Fibroblast of skin of left biceps (primary cell): ENCODE measurements at regions not wholly inside any gene's neighbourhood (a gene's known extent, or its start where the extent isn't known, plus 50 kb on each side); places are given as distances from the start of the nearest gene placed in this dataset.
"Not testable (repeated sequence)": the region's sequence is repeated elsewhere in the genome, so short reads cannot be mapped to it uniquely, and the experiment has no call there.

Source experiments
- DNase-seq, 2 experiments: peaks; one replicate each; pipeline ENCODE4 v3.0.0-alpha.2; 2013; ENCODE audit warnings: low read depth in 2 of 2

GRCh38 chr2:198916548-198917080, 541.1 kb downstream of the SATB2 start:
- DNase-seq = no peak

DNA sequence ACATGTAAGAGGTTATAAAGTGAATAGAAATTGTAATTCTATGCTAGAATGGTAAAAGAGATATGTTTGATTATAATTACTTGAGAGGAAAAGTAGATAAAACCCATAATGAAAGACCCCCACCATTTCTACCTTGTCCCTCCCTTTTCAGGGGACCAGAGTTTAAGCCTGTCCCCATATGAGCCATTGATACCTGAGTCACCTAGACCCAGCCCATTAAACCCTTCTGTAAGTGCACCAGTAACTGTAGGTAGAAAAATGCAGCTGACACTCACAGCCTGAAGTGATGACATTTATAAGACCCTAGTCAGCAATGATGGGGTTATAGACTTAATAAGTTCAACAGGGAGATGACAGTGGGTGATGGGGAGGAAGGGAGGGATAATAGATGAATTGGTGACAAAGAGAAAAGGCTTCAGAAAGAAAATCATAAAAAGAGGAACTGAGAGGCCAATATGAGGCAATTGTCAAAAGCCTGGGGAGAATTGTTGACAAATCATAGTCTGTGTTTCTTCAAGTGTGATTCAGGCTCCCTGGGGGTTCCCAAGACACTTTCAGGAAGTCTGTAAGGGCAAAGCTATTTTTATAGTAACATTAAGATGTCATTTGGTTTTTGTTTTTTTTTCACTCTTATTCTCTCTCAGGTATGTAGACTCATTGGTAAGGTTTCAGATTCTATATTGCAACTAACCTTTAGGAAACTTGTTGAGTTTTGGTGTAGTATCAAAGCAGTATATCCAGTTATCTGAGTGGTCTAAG, 544.2 kb downstream of the SATB2 start:
- DNase-seq = no peak

DNA sequence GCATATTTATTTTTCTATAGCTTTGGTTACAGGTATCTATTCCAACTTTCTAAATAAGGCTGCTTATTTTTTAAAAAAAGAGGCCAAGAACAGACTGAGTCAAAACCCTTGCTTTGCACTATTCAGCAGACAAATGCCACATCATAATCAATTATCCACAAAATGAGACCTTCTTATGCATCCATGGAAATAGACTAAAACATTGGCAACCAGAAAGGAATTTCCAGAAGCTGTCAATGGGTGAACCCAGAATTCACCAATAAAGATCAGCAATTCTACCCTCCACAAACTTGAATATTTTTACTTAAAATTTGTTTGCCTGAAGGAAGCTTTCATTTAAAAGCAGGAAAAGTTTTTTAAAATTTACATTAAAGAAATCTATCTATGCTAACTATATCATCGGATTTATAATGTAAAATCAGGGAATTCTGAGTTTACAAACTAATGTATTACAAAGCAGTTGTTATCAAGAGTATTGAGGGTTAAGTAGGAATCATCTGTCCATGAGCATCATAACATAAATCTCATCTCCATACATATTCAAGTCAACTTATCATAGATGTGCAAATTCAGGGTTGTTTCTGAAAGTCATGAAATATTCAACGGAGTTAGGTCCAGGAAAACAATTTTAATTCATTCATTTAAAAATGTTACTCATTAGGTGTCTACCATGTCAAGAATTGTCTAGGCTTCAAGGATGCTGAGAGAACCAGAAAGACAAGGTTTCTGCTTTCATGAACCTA, 548.0 kb downstream of the SATB2 start:
- DNase-seq = no peak

- no peak for DNase-seq
These were observed 551.7 kb downstream of the SATB2 start for GRCh38 chr2:198905881-198906612.

- DNase-seq = no peak
These were observed 555.8 kb downstream of the SATB2 start for GRCh38 chr2:198901894-198902293.

- no peak for DNase-seq
These were observed 557.6 kb downstream of the SATB2 start for GRCh38 chr2:198900141-198900540.

DNA sequence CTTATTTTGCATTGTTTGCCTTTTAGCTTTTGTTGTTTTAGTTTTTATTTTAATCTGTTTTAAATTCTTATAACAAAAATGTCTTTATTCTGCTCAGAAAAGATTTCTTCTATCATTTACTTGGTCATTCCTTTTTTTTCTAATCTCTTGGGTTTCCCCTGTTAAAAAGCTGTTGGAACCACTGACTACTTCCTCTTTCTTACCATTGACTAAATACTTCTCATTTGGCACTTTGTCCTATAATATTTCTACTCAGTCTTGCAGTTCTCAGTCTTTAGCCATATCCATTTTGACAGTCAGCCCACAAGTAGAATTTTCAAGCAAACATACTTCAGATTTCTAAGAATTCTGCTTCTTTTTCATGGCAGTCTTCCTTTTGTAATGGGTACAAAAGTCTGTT, 567.2 kb downstream of the SATB2 start:
- DNase-seq = no peak

GRCh38 chr2:198883604-198884003, 574.1 kb downstream of the SATB2 start:
- no peak for DNase-seq

GRCh38 chr2:198880986-198881385, 576.8 kb downstream of the SATB2 start:
- DNase-seq = no peak

- DNase-seq = no peak
These were observed 577.3 kb downstream of the SATB2 start for GRCh38 chr2:198880421-198880820.

- no peak for DNase-seq
These were observed 583.3 kb downstream of the SATB2 start for GRCh38 chr2:198874472-198874858.

- DNase-seq = peak; percentile 64 to 71
These were observed 584.0 kb downstream of the SATB2 start for GRCh38 chr2:198873503-198874471.

DNA sequence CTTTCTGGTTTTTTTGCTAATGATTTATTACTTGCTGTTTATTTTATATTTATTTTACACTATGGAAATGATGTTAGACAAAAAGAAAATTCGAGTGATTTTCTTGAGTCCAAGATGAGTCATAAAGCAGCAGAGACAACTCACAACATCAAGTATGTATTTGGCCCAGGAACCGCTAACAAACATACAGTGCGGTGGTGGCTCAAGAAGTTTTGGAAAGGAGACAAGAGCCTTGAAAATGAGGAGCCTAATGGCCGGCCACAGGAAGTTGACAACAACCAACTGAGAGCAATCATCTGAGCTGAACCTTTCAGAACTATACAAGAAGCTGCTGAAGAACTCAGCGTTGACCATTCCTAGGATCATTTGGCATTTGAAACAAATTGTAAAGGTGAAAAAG, 594.1 kb downstream of the SATB2 start:
- no peak for DNase-seq

DNA sequence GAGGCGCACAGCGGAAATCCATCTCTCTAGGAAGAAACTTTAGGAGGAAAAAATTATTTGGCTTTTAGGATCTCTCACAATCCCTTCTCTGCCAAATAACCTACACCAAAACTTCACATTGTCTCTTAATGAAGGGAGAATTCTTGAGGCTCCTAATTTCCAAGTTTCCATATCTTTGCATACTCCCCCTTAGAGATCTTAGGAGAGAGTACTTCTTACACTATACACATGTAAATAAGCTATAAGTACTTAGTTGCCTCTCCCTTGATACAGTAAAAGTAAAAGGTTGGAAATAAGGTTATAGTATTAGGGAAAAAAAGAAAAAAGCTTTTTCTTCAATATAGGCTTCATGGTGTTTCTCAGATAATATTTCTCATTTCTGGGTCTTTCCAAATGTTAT, 596.7 kb downstream of the SATB2 start:
- no peak for DNase-seq

DNA sequence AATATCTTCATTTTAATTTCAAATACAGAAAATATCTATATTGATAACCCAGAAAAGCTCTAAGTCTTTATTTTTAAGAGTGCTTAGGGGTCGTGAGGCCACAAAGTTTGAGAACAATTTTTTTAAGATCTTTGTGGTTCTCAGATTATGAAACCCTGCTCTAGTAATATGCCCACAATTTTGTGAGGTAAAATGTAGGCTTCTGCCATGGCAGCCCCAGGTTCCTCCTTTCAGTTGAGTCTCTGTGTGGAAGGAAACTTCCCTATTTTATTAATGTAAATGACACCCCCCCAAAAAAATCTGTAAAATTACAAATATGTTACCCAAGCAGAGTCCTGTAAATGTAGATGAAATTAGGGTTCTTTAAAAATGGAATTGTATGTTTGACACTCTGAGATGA, 600.5 kb downstream of the SATB2 start:
- DNase-seq = no peak

- DNase-seq = not testable (repeated sequence)
These were observed 602.0 kb downstream of the SATB2 start for GRCh38 chr2:198855746-198856145.

GRCh38 chr2:198852248-198852647, 605.5 kb downstream of the SATB2 start:
- DNase-seq = no peak

- DNase-seq = no peak
These were observed 632.2 kb downstream of the SATB2 start for GRCh38 chr2:198825534-198825933.

DNA sequence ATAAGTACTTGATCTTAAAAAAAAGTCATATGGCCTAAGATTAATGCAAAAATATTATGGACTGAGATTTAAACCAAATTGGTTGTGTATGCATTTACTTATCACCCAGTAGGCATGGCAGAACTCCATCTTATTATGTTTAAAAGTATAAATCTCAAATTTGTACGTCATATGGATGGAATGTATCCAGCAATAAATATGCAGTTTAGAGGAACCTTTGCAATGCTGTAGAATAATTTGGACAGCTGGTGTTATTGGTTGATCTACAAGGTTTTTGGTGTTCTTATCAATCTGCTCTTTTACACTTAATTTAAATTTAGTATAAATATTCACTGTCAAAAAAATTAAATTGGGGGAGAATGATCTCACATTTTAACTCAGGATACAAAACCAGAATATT, 640.2 kb downstream of the SATB2 start:
- no peak for DNase-seq

GRCh38 chr2:198815626-198816025, 642.1 kb downstream of the SATB2 start:
- DNase-seq = no peak

DNA sequence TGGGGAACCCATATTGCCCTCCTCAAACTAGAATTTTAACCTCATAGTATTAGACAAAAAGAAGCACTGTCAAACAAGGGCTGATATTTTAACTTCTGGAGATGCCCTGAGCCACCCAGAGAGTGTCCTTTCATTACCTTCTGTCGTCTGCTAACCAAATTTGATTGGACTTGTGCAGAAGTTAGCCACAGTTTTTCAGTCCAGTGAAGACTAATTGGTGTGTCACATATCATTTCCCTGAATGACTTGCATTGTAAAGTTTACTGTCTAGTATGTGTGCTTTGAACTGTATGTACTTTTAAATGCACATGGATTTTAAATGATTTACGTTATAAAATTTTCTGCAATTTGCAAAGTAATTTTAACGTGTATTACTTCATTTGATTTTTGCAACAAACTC, 646.5 kb downstream of the SATB2 start:
- no peak for DNase-seq
